Smooth muscle cell (in vitro differentiated cells): ENCODE measurements at regions not wholly inside any gene's neighbourhood (a gene's known extent, or its start where the extent isn't known, plus 50 kb on each side); places are given as distances from the start of the nearest gene placed in this dataset.

Experiments used
- DNase-seq: peaks from one replicate; lab custom pipeline; 2025; ENCODE audit not compliant: unreplicated experiment; lab: John Stamatoyannopoulos, UW
- H2AFZ ChIP-seq: fragments of 200-600 bp; sonication (generic); 2 replicates; pipeline ENCODE4 v1.6.0; 2016; ENCODE audit warnings: antibody characterized with exemption, low read depth, mild to moderate bottlenecking
- H3F3A ChIP-seq: fragments of 200-600 bp; sonication (generic); 2 replicates; pipeline ENCODE4 v1.6.0; 2017; ENCODE audit warnings: antibody characterized with exemption, low read depth
- H3K27ac ChIP-seq: fragments of 200-600 bp; sonication (generic); 2 replicates; pipeline ENCODE4 v1.5.1; 2016; ENCODE audit warnings: low read depth, mild to moderate bottlenecking
- H3K27me3 ChIP-seq: fragments of 200-600 bp; sonication (generic); 2 replicates; pipeline ENCODE4 v1.6.1; 2016; ENCODE audit warnings: low read depth, mild to moderate bottlenecking
- H3K36me3 ChIP-seq: fragments of 200-600 bp; sonication (generic); 2 replicates; pipeline ENCODE4 v1.5.1; 2016; ENCODE audit warnings: low read depth
- H3K4me1 ChIP-seq: fragments of 200-600 bp; sonication (generic); 2 replicates; pipeline ENCODE4 v1.5.1; 2016; ENCODE audit warnings: low read depth
- H3K4me2 ChIP-seq: fragments of 200-600 bp; sonication (generic); 2 replicates; pipeline ENCODE4 v1.6.0; 2016; ENCODE audit warnings: mild to moderate bottlenecking
- H3K4me3 ChIP-seq: fragments of 200-600 bp; sonication (generic); 2 replicates; pipeline ENCODE4 v1.5.1; 2016; ENCODE audit warnings: mild to moderate bottlenecking
- H3K79me2 ChIP-seq: fragments of 200-600 bp; sonication (generic); 2 replicates; pipeline ENCODE4 v1.6.0; 2016; ENCODE audit warnings: low read depth, mild to moderate bottlenecking
- H3K9ac ChIP-seq: fragments of 200-600 bp; sonication (generic); 2 replicates; pipeline ENCODE4 v1.6.0; 2016; ENCODE audit warnings: low read depth
- H3K9me3 ChIP-seq: fragments of 200-600 bp; sonication (generic); replicated peaks from 2 replicates; pipeline ENCODE4 v1.5.1; 2016; ENCODE audit warnings: low read depth
- H4K20me1 ChIP-seq: fragments of 200-600 bp; sonication (generic); 2 replicates; pipeline ENCODE4 v1.6.0; 2016; ENCODE audit warnings: low read depth
- CTCF ChIP-seq: fragments of 200-600 bp; sonication (generic); IDR thresholded peaks from 2 replicates; pipeline ENCODE4 v1.5.1; 2017; ENCODE audit warnings: borderline replicate concordance, mild to moderate bottlenecking, antibody characterized with exemption; ENCODE audit not compliant: insufficient read depth, poor library complexity, severe bottlenecking
- WGBS: methylation state at CpG from one replicate; pipeline ENCODE4 v1.1.7; 2016; ENCODE audit warnings: low lambda C conversion rate; 5-methylcytosine and 5-hydroxymethylcytosine counted together

DNA sequence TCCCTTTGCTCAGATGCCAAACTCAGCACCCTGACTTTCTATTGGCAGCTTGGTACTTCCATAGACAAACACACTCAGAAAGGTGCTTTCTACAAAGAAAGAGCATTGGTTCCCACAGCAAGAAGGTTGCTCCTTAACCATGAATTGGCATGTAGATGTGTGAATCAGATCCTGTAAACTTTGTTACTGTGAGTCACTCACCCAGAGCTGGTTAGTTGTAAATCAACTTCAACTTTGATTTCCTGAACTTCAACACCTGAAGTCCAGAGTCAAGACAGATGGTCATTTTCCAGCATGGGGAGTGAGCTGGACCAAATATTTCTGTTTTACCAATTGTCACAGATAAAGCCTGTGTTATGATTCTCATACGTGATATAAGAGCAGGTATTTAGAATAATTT lies 797.2 kb downstream of the TNS3 start:
- Histone ChIP-seq H3K9me3 (no peaks in the 10 kb centered on the region), H3K4me1 (peaks cover 7% of the 10 kb centered on the region), H3K79me2 (no peaks in the 10 kb centered on the region), H4K20me1 (no peaks in the 10 kb centered on the region), H3K4me3 (no peak overlapping the region), H3K9ac (no peak overlapping the region), H3K27me3 (no peaks in the 10 kb centered on the region), H3K27ac (no peak overlapping the region), H3K4me2 (no peak overlapping the region), H3K36me3 (no peaks in the 10 kb centered on the region), H3F3A (peaks cover 13% of the 10 kb centered on the region), H2AFZ (no peak overlapping the region)
- WGBS, result 84% methylated on average over 1 of the region's 1 CpG
- DNase-seq, result no peak
- no peak for TF ChIP-seq CTCF

GRCh38 chr7:46781901-46782439 lies 799.9 kb downstream of the TNS3 start:
- no peaks in the 10 kb centered on the region for H3K36me3 ChIP-seq
- H4K20me1 ChIP-seq, result no peaks in the 10 kb centered on the region
- no peak for DNase-seq
- no peak overlapping the region for H3K9ac ChIP-seq
- H3K4me3 ChIP-seq, result no peak overlapping the region
- no peaks in the 10 kb centered on the region for H3K27me3 ChIP-seq
- H3K27ac ChIP-seq, result no peak overlapping the region
- no peak overlapping the region for H3K4me2 ChIP-seq
- WGBS, result 89% methylated on average over 2 of the region's 2 CpGs
- H2AFZ ChIP-seq, result no peak overlapping the region
- peaks cover 13% of the 10 kb centered on the region for H3F3A ChIP-seq
- H3K4me1 ChIP-seq, result peaks cover 7% of the 10 kb centered on the region
- TF ChIP-seq CTCF, result no peak
- no peaks in the 10 kb centered on the region for H3K9me3 ChIP-seq
- no peaks in the 10 kb centered on the region for H3K79me2 ChIP-seq

DNA sequence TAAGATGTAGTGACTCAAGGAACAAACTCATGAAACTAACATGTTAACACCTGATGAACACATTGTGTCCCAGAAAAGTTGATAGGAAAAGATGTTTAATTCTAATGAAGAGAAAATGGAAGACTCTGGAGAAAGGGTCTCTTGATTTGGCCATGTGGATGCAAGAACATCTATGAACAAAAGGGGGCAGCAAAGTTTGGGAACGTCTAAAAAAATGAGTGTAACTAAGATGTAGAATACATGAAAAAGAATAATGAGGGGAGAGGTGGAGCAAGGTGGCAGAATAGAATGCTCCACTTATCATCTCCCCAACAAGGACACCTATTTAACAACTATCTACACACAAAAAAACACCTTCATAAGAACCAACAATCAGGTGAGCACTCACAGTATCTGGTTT lies 805.1 kb downstream of the TNS3 start:
- Histone ChIP-seq H3K4me1 (no peaks in the 10 kb centered on the region), H3K79me2 (no peaks in the 10 kb centered on the region), H3K9me3 (no peaks in the 10 kb centered on the region), H3K36me3 (no peaks in the 10 kb centered on the region), H3K9ac (no peak overlapping the region), H3K27me3 (no peaks in the 10 kb centered on the region), H3F3A (no peaks in the 10 kb centered on the region), H3K4me2 (no peak overlapping the region), H3K27ac (no peak overlapping the region), H3K4me3 (no peak overlapping the region), H2AFZ (no peak overlapping the region), H4K20me1 (no peaks in the 10 kb centered on the region)
- DNase-seq, result no peak
- peak; percentile 46 for TF ChIP-seq CTCF
- 19% methylated on average over 1 of the region's 1 CpG for WGBS

- Histone ChIP-seq H2AFZ (no peak overlapping the region), H3K9ac (no peak overlapping the region), H3K36me3 (no peaks in the 10 kb centered on the region), H3K79me2 (no peaks in the 10 kb centered on the region), H3K9me3 (no peaks in the 10 kb centered on the region), H3K27me3 (no peaks in the 10 kb centered on the region), H3K4me2 (no peak overlapping the region), H3K4me1 (no peaks in the 10 kb centered on the region), H4K20me1 (no peaks in the 10 kb centered on the region), H3K27ac (no peak overlapping the region), H3F3A (no peaks in the 10 kb centered on the region), H3K4me3 (no peak overlapping the region)
- DNase-seq, result no peak
- WGBS, result 44% methylated on average over 2 of the region's 2 CpGs
- no peak for TF ChIP-seq CTCF
These were observed 806.1 kb downstream of the TNS3 start for GRCh38 chr7:46775776-46776175.
